Neuronal stem cell (in vitro differentiated cells): ENCODE measurements at regions not wholly inside any gene's neighbourhood (a gene's known extent, or its start where the extent isn't known, plus 50 kb on each side); places are given as distances from the start of the nearest gene placed in this dataset.

ENCODE experiments used
- DNase-seq: peaks from one replicate; pipeline ENCODE4 v3.0.0-alpha.2; 2013; ENCODE audit warnings: low spot score
- H2AFZ ChIP-seq: one replicate; pipeline ENCODE4 v1.6.1; 2013; ENCODE audit warnings: mild to moderate bottlenecking, low read length, inconsistent platforms
- H2AK5ac ChIP-seq: 2 replicates; pipeline ENCODE4 v1.6.1; 2013; ENCODE audit warnings: low read depth, mild to moderate bottlenecking, inconsistent platforms, low read length, moderate library complexity, mixed read lengths
- H2BK120ac ChIP-seq: 2 replicates; pipeline ENCODE4 v1.6.1; 2013; ENCODE audit warnings: low read depth, mild to moderate bottlenecking, inconsistent platforms, low read length, moderate library complexity, mixed read lengths
- H2BK12ac ChIP-seq: one replicate; pipeline ENCODE4 v1.6.1; 2013; ENCODE audit warnings: low read length, inconsistent platforms
- H2BK15ac ChIP-seq: 2 replicates; pipeline ENCODE4 v1.6.1; 2013; ENCODE audit warnings: mild to moderate bottlenecking, low read length, inconsistent platforms, mixed read lengths
- H2BK5ac ChIP-seq: one replicate; pipeline ENCODE4 v1.6.1; 2013; ENCODE audit warnings: inconsistent platforms, mild to moderate bottlenecking, low read length, moderate library complexity
- H3K14ac ChIP-seq: one replicate; pipeline ENCODE4 v1.6.1; 2013; ENCODE audit warnings: low read length, inconsistent platforms
- H3K18ac ChIP-seq: 2 replicates; pipeline ENCODE4 v1.6.1; 2013; ENCODE audit warnings: low read length, inconsistent platforms
- H3K23ac ChIP-seq: 2 replicates; pipeline ENCODE4 v1.6.1; 2013; ENCODE audit warnings: low read depth, mild to moderate bottlenecking, mixed read lengths, low read length, inconsistent platforms; ENCODE audit not compliant: poor library complexity
- H3K27ac ChIP-seq: replicated peaks from 3 replicates; pipeline ENCODE4 v1.5.1; 2013; ENCODE audit warnings: low read length, inconsistent platforms
- H3K27me3 ChIP-seq, 3 experiments: 2 replicates each; pipeline ENCODE4 v1.6.1; 2013; ENCODE audit warnings: low read length in 3 of 3, mild to moderate bottlenecking in 2 of 3, inconsistent platforms in 1 of 3, low read depth in 1 of 3, mixed read lengths in 1 of 3, moderate library complexity in 1 of 3; ENCODE audit not compliant: control insufficient read depth in 3 of 3, insufficient read depth in 3 of 3
- H3K36me3 ChIP-seq, 2 donors: replicated peaks in 1 of 2; 2 replicates each; pipeline ENCODE4 v1.6.1; 2013; ENCODE audit warnings: low read length in 2 of 2; ENCODE audit not compliant: control insufficient read depth in 2 of 2, insufficient read depth in 2 of 2
- H3K4ac ChIP-seq: 2 replicates; pipeline ENCODE4 v1.6.1; 2013; ENCODE audit warnings: inconsistent platforms, mild to moderate bottlenecking, low read length, moderate library complexity
- H3K4me1 ChIP-seq, 2 donors: 1 replicate in 1 of 2; 2 replicates in 1 of 2; pipeline ENCODE4 v1.6.1; 2013; ENCODE audit warnings: low read length in 2 of 2, low read depth in 1 of 2; ENCODE audit not compliant: control insufficient read depth in 2 of 2, insufficient read depth in 1 of 2
- H3K4me2 ChIP-seq: one replicate; pipeline ENCODE4 v1.6.1; 2013; ENCODE audit warnings: mild to moderate bottlenecking, low read length, inconsistent platforms; ENCODE audit not compliant: insufficient read depth, poor library complexity, severe bottlenecking
- H3K4me3 ChIP-seq, 2 donors: 2 replicates each; pipeline ENCODE4 v1.5.1; 2013; ENCODE audit warnings: low read length in 2 of 2, mild to moderate bottlenecking in 2 of 2, inconsistent platforms in 1 of 2, moderate library complexity in 1 of 2
- H3K79me1 ChIP-seq: one replicate; pipeline ENCODE4 v1.6.1; 2013; ENCODE audit warnings: low read depth, mild to moderate bottlenecking, inconsistent platforms, low read length, moderate library complexity
- H3K9ac ChIP-seq: one replicate; pipeline ENCODE4 v1.6.1; 2013; ENCODE audit warnings: mild to moderate bottlenecking, low read depth, low read length, inconsistent platforms; ENCODE audit not compliant: poor library complexity
- H3K9me3 ChIP-seq, 2 donors: replicated peaks in 1 of 2; 2 replicates each; pipeline versions ENCODE3 to v1.6.1; 2013; ENCODE audit warnings: low read length in 2 of 2, mild to moderate bottlenecking in 2 of 2, inconsistent platforms in 1 of 2, low read depth in 1 of 2, mixed read lengths in 1 of 2, moderate library complexity in 1 of 2; ENCODE audit not compliant: control insufficient read depth in 2 of 2, insufficient read depth in 1 of 2
- H4K8ac ChIP-seq: one replicate; pipeline ENCODE4 v1.6.1; 2013; ENCODE audit warnings: low read depth, mild to moderate bottlenecking, inconsistent platforms, low read length, moderate library complexity
- H4K91ac ChIP-seq: one replicate; pipeline ENCODE4 v1.6.1; 2013; ENCODE audit warnings: low read length, low read depth, mild to moderate bottlenecking, inconsistent platforms; ENCODE audit not compliant: poor library complexity
- WGBS, 2 donors: extraction: QIAGEN DNeasy Blood & Tissue Kit; methylation state at CpG; one replicate each; pipeline ENCODE4 v1.1.7; 2013; ENCODE audit warnings: missing lambda C conversion rate in 2 of 2, mixed read lengths in 1 of 2; ENCODE audit not compliant: insufficient read length in 2 of 2, insufficient replicate concordance in 1 of 2; ENCODE audit errors: extremely low coverage in 2 of 2; 5-methylcytosine and 5-hydroxymethylcytosine counted together

- Histone ChIP-seq H3K4me3 (no peak overlapping the region), H3K4me1 (peaks cover 3 to 9% of the 10 kb centered on the region in 2 donors), H3K14ac (no peak overlapping the region), H3K27ac (no peak overlapping the region), H3K79me1 (no peaks in the 10 kb centered on the region), H2BK120ac (no peak overlapping the region), H2BK15ac (no peak overlapping the region), H2BK12ac (no peak overlapping the region), H3K4me2 (no peak overlapping the region), H3K9ac (no peak overlapping the region), H4K91ac (no peak overlapping the region), H3K9me3 (peaks cover 0 to 5% of the 10 kb centered on the region in 2 donors), H2BK5ac (no peak overlapping the region), H2AK5ac (no peak overlapping the region), H3K23ac (no peak overlapping the region), H3K36me3 (no peaks in the 10 kb centered on the region), H4K8ac (no peak overlapping the region), H2AFZ (no peak overlapping the region), H3K4ac (no peak overlapping the region), H3K27me3 (no peaks in the 10 kb centered on the region), H3K18ac (no peak overlapping the region)
- no peak for DNase-seq
- no CpG with 5 or more reads among the region's 7 CpGs for WGBS, 2 donors
Measured at GRCh38 chr11:128184981-128185380, 402.4 kb downstream of the ETS1 start.

- Histone ChIP-seq H2BK120ac (no peak overlapping the region), H3K4ac (no peak overlapping the region)
- WGBS, 2 donors = no CpG with 5 or more reads among the region's 1 CpG
Measured at GRCh38 chr11:128182844-128183243, 404.5 kb downstream of the ETS1 start.

GRCh38 chr11:128181984-128182383 is 405.4 kb downstream of the ETS1 start:
- H2BK5ac ChIP-seq = no peak overlapping the region
- no peak overlapping the region for H2BK12ac ChIP-seq
- no peak overlapping the region for H3K4me3 ChIP-seq
- H3K9me3 ChIP-seq = peaks cover 0 to 5% of the 10 kb centered on the region in 2 donors
- no peak for DNase-seq
- H3K23ac ChIP-seq = no peak overlapping the region
- H2AK5ac ChIP-seq = no peak overlapping the region
- peaks cover 0 to 5% of the 10 kb centered on the region in 2 donors for H3K4me1 ChIP-seq
- no peak overlapping the region for H2AFZ ChIP-seq
- H3K14ac ChIP-seq = no peak overlapping the region
- H3K27ac ChIP-seq = no peak overlapping the region
- H3K4ac ChIP-seq = no peak overlapping the region
- no peaks in the 10 kb centered on the region for H3K79me1 ChIP-seq
- no peak overlapping the region for H3K4me2 ChIP-seq
- no peak overlapping the region for H2BK15ac ChIP-seq
- no peaks in the 10 kb centered on the region for H3K27me3 ChIP-seq
- no CpG with 5 or more reads among the region's 5 CpGs for WGBS, 2 donors
- H3K9ac ChIP-seq = no peak overlapping the region
- H3K36me3 ChIP-seq = no peaks in the 10 kb centered on the region
- H3K18ac ChIP-seq = no peak overlapping the region
- no peak overlapping the region for H2BK120ac ChIP-seq
- H4K8ac ChIP-seq = no peak overlapping the region
- H4K91ac ChIP-seq = no peak overlapping the region

More at GRCh38 chr11:128182844-128183243, 404.5 kb downstream of the ETS1 start:
- no peak for DNase-seq
- Histone ChIP-seq H4K91ac (no peak overlapping the region), H3K9ac (no peak overlapping the region), H3K79me1 (no peaks in the 10 kb centered on the region), H3K36me3 (no peaks in the 10 kb centered on the region), H3K18ac (no peak overlapping the region), H2BK12ac (no peak overlapping the region), H3K4me1 (peaks cover 1 to 7% of the 10 kb centered on the region in 2 donors), H4K8ac (no peak overlapping the region), H2BK5ac (no peak overlapping the region), H3K27me3 (no peaks in the 10 kb centered on the region), H2AFZ (no peak overlapping the region), H2BK15ac (no peak overlapping the region), H3K23ac (no peak overlapping the region), H3K9me3 (peaks cover 0 to 5% of the 10 kb centered on the region in 2 donors), H3K4me2 (no peak overlapping the region), H3K4me3 (no peak overlapping the region), H3K27ac (no peak overlapping the region), H2AK5ac (no peak overlapping the region), H3K14ac (no peak overlapping the region)

- Histone ChIP-seq H3K9ac (no peak overlapping the region), H2BK15ac (no peak overlapping the region), H3K79me1 (no peaks in the 10 kb centered on the region), H3K23ac (no peak overlapping the region), H2BK5ac (no peak overlapping the region), H3K4me3 (no peak overlapping the region), H2BK12ac (no peak overlapping the region), H3K36me3 (no peaks in the 10 kb centered on the region), H2BK120ac (no peak overlapping the region), H3K4ac (no peak overlapping the region), H3K27me3 (no peaks in the 10 kb centered on the region), H2AK5ac (no peak overlapping the region), H3K4me2 (no peak overlapping the region), H4K91ac (no peak overlapping the region), H2AFZ (peak overlapping the region; percentile 51), H3K4me1 (peaks cover 0 to 5% of the 10 kb centered on the region in 2 donors), H3K9me3 (peaks cover 0 to 5% of the 10 kb centered on the region in 2 donors), H3K18ac (no peak overlapping the region), H3K14ac (no peak overlapping the region), H3K27ac (no peak overlapping the region), H4K8ac (no peak overlapping the region)
- WGBS, 2 donors = no CpG with 5 or more reads among the region's 4 CpGs
- DNase-seq = no peak
Measured at GRCh38 chr11:128181088-128181480, 406.3 kb downstream of the ETS1 start.
